ENCODE measurements at regions not wholly inside any gene's neighbourhood (a gene's known extent, or its start where the extent isn't known, plus 50 kb on each side); places are given as distances from the start of the nearest gene placed in this dataset.
"Not testable (repeated sequence)": the region's sequence is repeated elsewhere in the genome, so short reads cannot be mapped to it uniquely, and the experiment has no call there.

- TF ChIP-seq CTCF (conservative IDR thresholded peaks at IDR 0.05; ENCODE audit: low read length); EZH2phosphoT487 (IDR thresholded peaks at IDR 0.05; ENCODE audit: borderline replicate concordance, low read depth, low read length): not testable (repeated sequence)
Measured at GRCh38 chr5:89164703-89165102, 281.7 kb upstream of the MEF2C start.

All from OCI-LY7 (cell line).